Calu3 (cell line): ENCODE measurements at regions not wholly inside any gene's neighbourhood (a gene's known extent, or its start where the extent isn't known, plus 50 kb on each side); places are given as distances from the start of the nearest gene placed in this dataset.

Experiments
- BruUV-seq: library from RNA; stranded (reverse); fragments of 400-500 nt; replicated peaks from 2 replicates; lab custom pipeline; 2021; lab: Mats Ljungman, UMichigan
- CTCF ChIA-PET: fragments of 300-600 bp; sonication (Branson Sonifier 250); formaldehyde crosslinking; loops from one replicate; lab custom pipeline; 2022; ENCODE audit warnings: antibody characterized with exemption; lab: Charles Lee
- DNase-seq: peaks from one replicate; pipeline ENCODE4 v3.0.0; 2022
- H3K27ac Mint-ChIP-seq: one replicate; pipeline ENCODE4 v1.8.0; 2022; ENCODE audit warnings: mixed read lengths; ENCODE audit not compliant: unreplicated experiment
- H3K27me3 Mint-ChIP-seq: one replicate; pipeline ENCODE4 v1.8.0; 2022; ENCODE audit warnings: mixed read lengths; ENCODE audit not compliant: unreplicated experiment
- H3K36me3 Mint-ChIP-seq: one replicate; pipeline ENCODE4 v1.8.0; 2022; ENCODE audit warnings: mild to moderate bottlenecking, moderate library complexity, mixed read lengths; ENCODE audit not compliant: insufficient read depth, unreplicated experiment
- H3K4me1 Mint-ChIP-seq: one replicate; pipeline ENCODE4 v1.8.0; 2022; ENCODE audit warnings: mild to moderate bottlenecking, low read depth, mixed read lengths; ENCODE audit not compliant: unreplicated experiment
- H3K4me3 Mint-ChIP-seq: one replicate; pipeline ENCODE4 v1.8.0; 2022; ENCODE audit warnings: mild to moderate bottlenecking, low read depth, moderate library complexity, mixed read lengths; ENCODE audit not compliant: unreplicated experiment
- H3K9me3 Mint-ChIP-seq: one replicate; pipeline ENCODE4 v1.8.0; 2022; ENCODE audit warnings: low read depth, mixed read lengths; ENCODE audit not compliant: unreplicated experiment
- CTCF ChIP-seq: fragments of 200-600 bp; IDR thresholded peaks from one replicate; pipeline ENCODE4 v1.8.0; 2022; ENCODE audit warnings: antibody characterized with exemption; ENCODE audit not compliant: unreplicated experiment
- intact Hi-C: fragments of 100-400 bp; cut with micrococcal nuclease; formaldehyde crosslinking; loops from one replicate; pipeline ENCODE4 v1.10.0; 2022; ENCODE audit not compliant: unreplicated experiment

GRCh38 chr3:16695710-16696109 lies 90.5 kb upstream of the DAZL start:
- Mint-ChIP-seq H3K27me3 (no peaks in the 10 kb centered on the region), H3K27ac (no peak overlapping the region), H3K9me3 (peaks cover 2% of the 10 kb centered on the region), H3K4me1 (no peaks in the 10 kb centered on the region), H3K4me3 (no peak overlapping the region), H3K36me3 (no peaks in the 10 kb centered on the region)
- no TSS peak for BruUV-seq
- TF ChIP-seq CTCF: no peak
- intact Hi-C loops: no loop called here
- DNase-seq: no peak
- CTCF ChIA-PET: no interaction called here

- BruUV-seq: no TSS peak
- no peaks in the 10 kb centered on the region for H3K36me3 Mint-ChIP-seq
- H3K27ac Mint-ChIP-seq: no peak overlapping the region
- CTCF ChIA-PET: no interaction called here
- no peaks in the 10 kb centered on the region for H3K4me1 Mint-ChIP-seq
- intact Hi-C loops: no loop called here
- peaks cover 2% of the 10 kb centered on the region for H3K9me3 Mint-ChIP-seq
- peaks cover 8% of the 10 kb centered on the region for H3K27me3 Mint-ChIP-seq
- H3K4me3 Mint-ChIP-seq: no peak overlapping the region
- no peak for TF ChIP-seq CTCF
- DNase-seq: no peak
Observed at GRCh38 chr3:16697443-16698147, 92.4 kb upstream of the DAZL start.

GRCh38 chr3:16700651-16701050 lies 95.4 kb upstream of the DAZL start:
- CTCF ChIA-PET: no interaction called here

GRCh38 chr3:16704941-16705340 lies 99.7 kb upstream of the DAZL start:
- Mint-ChIP-seq H3K4me1 (no peaks in the 10 kb centered on the region), H3K4me3 (no peak overlapping the region), H3K27me3 (peaks cover 9% of the 10 kb centered on the region), H3K36me3 (no peaks in the 10 kb centered on the region), H3K27ac (no peak overlapping the region), H3K9me3 (no peaks in the 10 kb centered on the region)
- no TSS peak for BruUV-seq
- no peak for TF ChIP-seq CTCF
- no peak for DNase-seq
- CTCF ChIA-PET: interaction anchor here (0.6 kb wide), 1 partner anchor 520 kb away, joined by 3 read pairs; no protein-coding TSS in a partner anchor
- intact Hi-C loops: no loop called here

More at GRCh38 chr3:16700651-16701050, 95.4 kb upstream of the DAZL start:
- BruUV-seq: no TSS peak
- H3K27ac Mint-ChIP-seq: no peak overlapping the region
- no peaks in the 10 kb centered on the region for H3K9me3 Mint-ChIP-seq
- no peak overlapping the region for H3K4me3 Mint-ChIP-seq
- no peaks in the 10 kb centered on the region for H3K4me1 Mint-ChIP-seq
- DNase-seq: no peak
- TF ChIP-seq CTCF: no peak
- intact Hi-C loops: no loop called here
- no peaks in the 10 kb centered on the region for H3K36me3 Mint-ChIP-seq
- peaks cover 9% of the 10 kb centered on the region for H3K27me3 Mint-ChIP-seq
